ENCODE measurements at regions not wholly inside any gene's neighbourhood (a gene's known extent, or its start where the extent isn't known, plus 50 kb on each side); places are given as distances from the start of the nearest gene placed in this dataset.

DNA sequence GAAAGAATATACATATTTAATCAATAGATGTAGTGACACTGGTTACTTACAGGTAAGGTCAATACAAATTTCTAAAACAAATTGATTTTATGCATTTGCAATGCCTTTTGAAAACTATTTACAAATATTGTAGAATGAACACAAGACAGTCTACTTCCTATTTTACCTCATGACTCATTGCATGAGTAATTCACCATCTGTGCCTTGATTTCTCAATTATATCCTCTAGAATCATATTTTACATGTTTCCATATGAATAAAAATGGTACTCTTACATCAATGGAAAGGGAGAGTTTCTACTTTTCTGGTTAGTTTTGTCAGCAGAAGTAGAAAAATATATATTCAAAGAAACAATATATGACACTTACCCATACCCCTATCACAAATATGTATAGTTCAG lies 203.8 kb upstream of the CDH7 start:
- DNase-seq: no peak

DNA sequence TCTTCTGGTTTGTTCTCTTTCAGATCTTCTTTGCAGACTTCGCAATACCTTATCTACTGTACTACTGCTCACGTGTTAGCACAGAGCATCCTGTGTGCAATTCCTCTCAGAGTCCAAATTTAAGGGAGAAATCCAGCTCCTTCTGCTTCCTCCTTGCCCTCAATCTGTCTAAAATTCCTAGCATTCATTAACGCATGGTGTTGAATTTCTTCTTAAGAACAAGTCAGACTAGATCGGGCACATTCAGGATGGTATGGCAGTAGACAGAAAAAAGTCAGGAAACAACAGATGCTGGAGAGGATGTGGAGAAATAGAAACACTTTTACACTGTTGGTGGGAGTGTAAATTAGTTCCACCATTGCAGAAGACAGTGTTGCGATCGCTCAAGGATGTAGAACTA lies 206.1 kb upstream of the CDH7 start:
- peak; percentile 21 for DNase-seq

- peak; percentile 72 for DNase-seq
Observed at GRCh38 chr18:65527879-65528633, 222.8 kb upstream of the CDH7 start.

DNA sequence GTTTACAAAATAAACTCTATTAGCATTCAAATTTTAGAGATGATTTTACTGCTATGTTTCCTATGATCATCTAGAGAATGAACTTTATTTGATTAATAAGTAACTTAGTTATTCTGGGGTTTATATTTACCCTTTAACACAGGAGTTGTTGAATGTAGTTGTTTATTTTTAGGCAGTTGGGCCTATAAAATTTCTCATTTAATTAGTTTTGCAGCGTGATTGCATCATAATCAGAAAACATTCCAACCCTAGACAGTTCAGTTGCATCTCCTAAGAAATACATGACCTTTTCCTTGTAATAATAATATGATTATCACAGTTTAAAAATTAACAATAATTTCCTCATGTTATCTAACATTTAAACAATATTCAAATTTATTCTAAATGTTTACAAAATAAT lies 224.7 kb upstream of the CDH7 start:
- no peak for DNase-seq

DNA sequence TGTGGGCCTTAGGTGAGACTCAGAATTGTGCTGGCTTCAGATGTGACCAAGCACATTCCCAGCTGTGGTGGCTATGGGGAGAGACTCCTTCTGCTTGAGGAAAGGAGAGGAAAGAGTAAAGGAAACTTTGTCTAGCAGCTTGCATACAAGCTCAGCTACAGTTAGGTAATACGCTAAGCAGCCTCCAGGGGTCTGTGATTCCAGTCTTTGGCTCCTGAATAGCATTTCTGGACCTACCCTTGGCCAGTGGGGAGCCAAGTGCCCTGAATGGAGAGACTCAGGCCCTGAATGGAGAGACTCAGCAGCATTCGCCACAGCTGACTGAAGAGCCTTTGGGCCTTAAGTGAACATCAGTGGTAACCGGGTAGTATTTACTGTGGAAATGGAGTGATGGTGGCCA lies 227.4 kb upstream of the CDH7 start:
- no peak for DNase-seq

GRCh38 chr18:65522907-65523306 lies 227.9 kb upstream of the CDH7 start:
- DNase-seq: no peak

GRCh38 chr18:65516209-65516608 lies 234.6 kb upstream of the CDH7 start:
- no peak for DNase-seq

- DNase-seq: no peak
Observed at GRCh38 chr18:65498605-65499004, 252.2 kb upstream of the CDH7 start.

- DNase-seq: no peak
Observed at GRCh38 chr18:65487569-65487968, 263.2 kb upstream of the CDH7 start.

DNA sequence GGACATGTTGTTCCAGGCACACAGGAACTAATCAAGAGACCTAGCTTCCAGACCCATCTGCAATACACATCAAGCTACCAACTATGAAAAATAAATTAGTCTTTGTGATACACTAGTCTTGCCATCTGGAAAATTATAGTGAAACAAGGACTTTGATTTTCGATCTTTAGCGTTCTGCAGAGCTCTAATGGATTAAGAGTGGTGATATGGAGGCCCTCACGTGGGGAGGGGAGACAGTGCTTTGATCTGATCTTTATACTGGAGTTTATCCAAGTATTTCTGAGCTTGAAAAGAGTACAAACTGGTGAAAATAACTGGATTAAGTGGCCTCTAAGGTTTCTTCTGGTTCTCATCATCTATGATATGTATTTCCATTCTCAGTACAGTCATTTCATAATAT lies 273.4 kb upstream of the CDH7 start:
- no peak for DNase-seq

DNA sequence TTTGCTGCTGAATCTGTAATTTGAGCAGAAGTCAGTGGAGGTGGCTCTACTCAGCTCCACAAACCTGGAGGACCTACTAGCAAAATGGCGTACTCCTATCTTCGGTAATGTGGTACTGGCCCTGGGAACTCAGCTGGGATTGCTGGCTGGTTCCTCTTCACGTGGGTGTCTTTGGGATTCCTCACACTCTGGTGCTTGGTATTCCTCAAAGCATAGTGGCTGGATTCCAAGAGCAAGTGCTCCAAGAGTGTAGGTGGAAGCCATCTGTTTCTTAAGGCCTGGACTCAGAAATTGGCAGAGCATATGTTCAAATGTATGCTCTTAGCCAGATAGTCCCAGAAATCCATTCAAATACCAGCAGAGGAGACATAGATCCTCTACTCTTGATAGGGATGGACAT lies 281.9 kb upstream of the CDH7 start:
- DNase-seq: peak; percentile 91

DNA sequence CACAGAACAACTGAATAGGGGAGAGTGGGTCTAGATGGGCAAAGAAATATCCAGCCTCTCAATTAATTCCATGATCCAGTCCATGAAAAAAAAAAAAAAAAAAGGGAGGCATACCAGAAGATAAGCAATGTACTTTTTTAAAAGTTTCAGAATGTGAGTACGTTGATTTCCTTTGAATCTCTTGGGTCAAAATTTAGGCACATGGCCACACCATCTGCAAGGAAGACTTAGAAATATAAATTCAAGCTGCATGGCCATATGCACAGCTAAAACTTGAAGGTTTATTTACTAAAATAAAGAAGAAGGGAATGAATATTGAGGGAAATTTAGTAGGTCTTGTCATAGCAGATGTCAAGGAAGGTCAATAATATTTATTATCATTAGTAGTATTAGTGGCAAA lies 286.5 kb upstream of the CDH7 start:
- no peak for DNase-seq

- no peak for DNase-seq
Observed at GRCh38 chr18:65459741-65460140, 291.1 kb upstream of the CDH7 start.

DNA sequence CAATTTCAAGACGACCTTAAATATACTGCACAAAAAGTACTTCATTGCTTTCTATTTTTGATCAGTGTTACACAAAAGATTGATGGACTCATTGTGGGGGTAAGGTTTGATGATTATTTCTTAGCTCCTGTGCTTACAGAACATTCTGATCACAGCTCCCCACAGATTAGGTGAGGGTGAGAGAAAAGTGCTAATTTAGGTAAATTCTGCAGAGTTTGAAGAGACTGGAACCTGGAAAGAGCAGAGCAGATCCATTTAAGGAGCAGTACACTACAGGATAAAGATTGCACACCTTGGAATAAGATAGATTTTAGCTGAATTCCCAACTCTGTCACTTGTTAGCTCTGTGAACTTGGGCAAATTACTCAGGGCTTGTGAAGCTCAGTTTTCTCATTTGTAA lies 291.9 kb upstream of the CDH7 start:
- no peak for DNase-seq

- no peak for DNase-seq
Observed at GRCh38 chr18:65439188-65439587, 311.6 kb upstream of the CDH7 start.

- no peak for DNase-seq
Observed at GRCh38 chr18:65436430-65436829, 314.4 kb upstream of the CDH7 start.

DNA sequence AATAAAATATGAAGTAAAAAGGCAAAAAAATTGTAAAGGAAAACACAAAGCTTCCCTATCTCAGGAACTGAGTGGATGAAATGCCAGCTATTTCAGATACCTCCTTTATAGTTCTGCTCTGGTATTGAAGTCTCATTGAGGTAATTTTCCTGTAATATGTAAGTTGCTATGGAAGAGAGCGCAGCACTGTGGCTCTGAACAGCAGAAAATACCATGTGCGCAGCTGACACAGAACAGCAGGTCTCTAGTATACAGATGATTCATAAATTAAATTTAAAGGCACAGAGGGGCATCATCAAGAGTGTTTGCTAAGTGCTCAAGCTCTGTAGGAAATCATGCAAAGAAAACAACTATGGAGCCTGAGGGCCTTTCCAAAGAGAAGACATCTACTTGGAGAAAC lies 315.3 kb upstream of the CDH7 start:
- no peak for DNase-seq

GRCh38 chr18:65429601-65430000 lies 321.2 kb upstream of the CDH7 start:
- no peak for DNase-seq

DNA sequence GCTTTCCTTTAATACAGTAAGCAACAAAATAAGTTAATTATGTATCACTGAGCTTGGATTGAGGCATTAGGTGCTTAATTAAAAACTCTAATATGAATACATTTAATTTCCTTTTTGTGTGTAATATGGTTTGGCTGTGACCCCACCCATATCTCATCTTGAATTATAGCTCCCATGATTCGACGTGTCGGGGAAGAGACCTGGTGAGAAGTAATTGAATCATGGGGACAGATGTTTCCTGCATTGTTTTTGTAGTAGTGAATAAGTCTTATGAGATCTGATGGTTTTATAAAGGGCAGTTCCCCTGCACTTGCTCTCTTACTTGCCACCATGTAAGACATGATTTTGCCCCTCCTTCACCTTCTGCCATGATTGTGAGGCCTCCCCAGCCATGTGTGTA lies 325.4 kb upstream of the CDH7 start:
- no peak for DNase-seq

- no peak for DNase-seq
Observed at GRCh38 chr18:65423776-65424175, 327.0 kb upstream of the CDH7 start.

DNA sequence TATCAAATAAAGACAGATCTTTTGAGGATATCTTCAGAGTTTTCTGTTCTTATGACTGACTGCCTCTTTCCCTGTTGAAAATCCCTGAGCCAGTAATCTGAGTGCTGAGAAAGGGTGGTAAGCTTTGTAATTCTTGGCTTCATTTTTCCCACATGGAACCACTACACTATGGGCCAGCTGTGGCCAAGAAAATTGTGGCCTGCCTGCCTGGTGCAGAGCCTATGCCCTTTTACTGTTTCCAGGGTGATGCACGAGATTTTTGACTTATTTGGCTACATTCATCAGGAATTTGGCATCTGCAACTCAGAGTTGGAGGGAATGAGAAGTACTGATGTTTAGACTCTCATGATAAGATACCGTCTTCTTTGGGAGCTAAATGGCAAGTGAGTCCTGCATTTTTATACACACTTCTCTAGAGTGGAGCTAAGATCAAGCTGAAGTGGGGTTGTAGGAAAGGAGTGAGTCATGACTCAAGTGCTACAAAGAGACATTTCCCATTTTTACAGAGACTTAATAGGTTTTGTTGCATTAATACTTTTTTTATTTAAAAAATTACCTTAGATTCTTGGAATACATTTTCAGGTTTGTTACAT lies 328.2 kb upstream of the CDH7 start:
- DNase-seq: no peak

DNA sequence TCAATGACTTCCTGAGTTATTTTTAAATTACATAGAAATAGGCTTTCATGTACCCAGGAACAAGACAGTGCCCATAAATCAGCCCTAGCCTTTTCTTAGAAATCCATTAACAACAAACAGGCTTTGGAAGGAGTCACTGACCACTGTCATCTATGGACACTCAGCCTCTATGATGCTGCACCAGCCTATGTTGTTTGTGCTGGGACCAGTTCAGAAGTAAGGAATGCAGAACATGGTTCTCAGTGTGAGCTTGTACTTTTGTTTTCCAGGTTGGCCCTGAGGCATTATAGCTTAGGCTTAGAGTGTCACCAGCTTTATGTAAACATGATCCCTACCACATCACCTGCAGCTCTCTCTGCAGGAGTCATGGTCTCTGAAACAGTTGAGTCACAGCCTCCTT lies 335.7 kb upstream of the CDH7 start:
- no peak for DNase-seq

GRCh38 chr18:65414501-65414900 lies 336.3 kb upstream of the CDH7 start:
- DNase-seq: no peak

- peak; percentile 94 for DNase-seq
Observed at GRCh38 chr18:65411061-65411460, 339.8 kb upstream of the CDH7 start.

DNA sequence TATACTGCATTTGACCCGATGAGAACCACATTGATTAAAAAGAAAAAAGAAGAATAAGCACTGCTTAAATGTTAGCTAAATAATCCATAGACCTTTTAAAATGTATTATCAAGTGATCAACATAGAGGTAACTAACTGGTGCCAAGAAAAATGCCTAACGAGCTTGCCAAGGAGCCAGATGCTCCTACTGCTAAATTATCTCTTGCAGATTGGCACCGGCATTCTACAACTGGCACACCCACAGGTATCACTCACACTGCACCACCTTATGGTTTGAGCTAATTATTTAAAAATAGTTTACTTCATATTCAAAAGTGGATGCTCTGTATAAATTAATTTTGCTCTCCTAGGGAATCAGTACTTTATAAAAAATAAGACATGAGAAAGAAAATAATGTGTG lies 341.6 kb upstream of the CDH7 start:
- peak; percentile 72 for DNase-seq
